Caco-2 (cell line): ENCODE measurements at regions not wholly inside any gene's neighbourhood (a gene's known extent, or its start where the extent isn't known, plus 50 kb on each side); places are given as distances from the start of the nearest gene placed in this dataset.

ENCODE experiments used
- BruUV-seq: library from RNA; stranded (reverse); fragments of 400-500 nt; replicated peaks from 2 replicates; lab custom pipeline; 2021; lab: Mats Ljungman, UMichigan
- CTCF ChIA-PET: fragments of 300-600 bp; sonication (Branson Sonifier 250); formaldehyde crosslinking; loops from one replicate; lab custom pipeline; 2022; ENCODE audit warnings: antibody characterized with exemption; lab: Charles Lee
- POLR2A ChIA-PET: fragments of 300-600 bp; sonication (Branson Sonifier 250); formaldehyde crosslinking; loops from one replicate; lab custom pipeline; 2022; ENCODE audit warnings: antibody characterized with exemption; lab: Charles Lee
- DNase-seq, 2 experiments: peaks; one replicate each; pipeline versions ENCODE4 v3.0.0 to v3.0.0-alpha.2; 2020 to 2022
- H3K27me3 ChIP-seq: replicated peaks from 2 replicates; pipeline ENCODE4 v1.6.0; 2011; ENCODE audit warnings: low read length; ENCODE audit not compliant: control insufficient read depth, insufficient read depth
- H3K36me3 ChIP-seq: 2 replicates; pipeline ENCODE4 v1.5.1; 2011; ENCODE audit warnings: low read length; ENCODE audit not compliant: control insufficient read depth, insufficient read depth
- H3K4me1 ChIP-seq: fragments of 250-450 bp; sonication (Bioruptor Pico); 2 replicates; pipeline ENCODE4 v1.5.1; 2020; ENCODE audit warnings: mild to moderate bottlenecking
- H3K4me3 ChIP-seq: 2 replicates; pipeline ENCODE4 v1.5.1; 2011; ENCODE audit warnings: low read depth, mild to moderate bottlenecking, control low read depth, low read length
- H3K9me3 ChIP-seq: fragments of 250-450 bp; sonication (Bioruptor Pico); 2 replicates; pipeline ENCODE4 v1.5.1; 2020; ENCODE audit warnings: mild to moderate bottlenecking, moderate library complexity
- H3K27ac Mint-ChIP-seq: one replicate; pipeline ENCODE4 v1.8.0; 2022; ENCODE audit warnings: mixed read lengths; ENCODE audit not compliant: unreplicated experiment
- H3K27me3 Mint-ChIP-seq: one replicate; pipeline ENCODE4 v1.8.0; 2022; ENCODE audit warnings: mixed read lengths; ENCODE audit not compliant: insufficient read depth, unreplicated experiment
- H3K36me3 Mint-ChIP-seq: one replicate; pipeline ENCODE4 v1.8.0; 2022; ENCODE audit warnings: mild to moderate bottlenecking, mixed read lengths; ENCODE audit not compliant: insufficient read depth, unreplicated experiment
- H3K4me1 Mint-ChIP-seq: one replicate; pipeline ENCODE4 v1.8.0; 2022; ENCODE audit warnings: low read depth, mixed read lengths; ENCODE audit not compliant: unreplicated experiment
- H3K4me3 Mint-ChIP-seq: one replicate; pipeline ENCODE4 v1.8.0; 2022; ENCODE audit warnings: mild to moderate bottlenecking, moderate library complexity, mixed read lengths; ENCODE audit not compliant: unreplicated experiment
- H3K9me3 Mint-ChIP-seq: one replicate; pipeline ENCODE4 v1.8.0; 2022; ENCODE audit warnings: mixed read lengths; ENCODE audit not compliant: unreplicated experiment
- intact Hi-C: fragments of 100-400 bp; cut with micrococcal nuclease; formaldehyde crosslinking; loops from one replicate; pipeline ENCODE4 v1.10.0; 2022; ENCODE audit not compliant: unreplicated experiment
- TF ChIP-seq, protein P1 (sequence below), 2 experiments: fragments of 200-600 bp in 1 of 2; IDR thresholded peaks; 1 replicate in 1 of 2; 2 replicates in 1 of 2; pipeline versions ENCODE4 v1.5.1 to v1.8.0; 2011 to 2022; ENCODE audit warnings: antibody characterized with exemption in 1 of 2, control low read depth in 1 of 2, inconsistent platforms in 1 of 2, low read depth in 1 of 2, low read length in 1 of 2, mild to moderate bottlenecking in 1 of 2, moderate library complexity in 1 of 2; ENCODE audit not compliant: insufficient read depth in 1 of 2, severe bottlenecking in 1 of 2, unreplicated experiment in 1 of 2

DNA sequence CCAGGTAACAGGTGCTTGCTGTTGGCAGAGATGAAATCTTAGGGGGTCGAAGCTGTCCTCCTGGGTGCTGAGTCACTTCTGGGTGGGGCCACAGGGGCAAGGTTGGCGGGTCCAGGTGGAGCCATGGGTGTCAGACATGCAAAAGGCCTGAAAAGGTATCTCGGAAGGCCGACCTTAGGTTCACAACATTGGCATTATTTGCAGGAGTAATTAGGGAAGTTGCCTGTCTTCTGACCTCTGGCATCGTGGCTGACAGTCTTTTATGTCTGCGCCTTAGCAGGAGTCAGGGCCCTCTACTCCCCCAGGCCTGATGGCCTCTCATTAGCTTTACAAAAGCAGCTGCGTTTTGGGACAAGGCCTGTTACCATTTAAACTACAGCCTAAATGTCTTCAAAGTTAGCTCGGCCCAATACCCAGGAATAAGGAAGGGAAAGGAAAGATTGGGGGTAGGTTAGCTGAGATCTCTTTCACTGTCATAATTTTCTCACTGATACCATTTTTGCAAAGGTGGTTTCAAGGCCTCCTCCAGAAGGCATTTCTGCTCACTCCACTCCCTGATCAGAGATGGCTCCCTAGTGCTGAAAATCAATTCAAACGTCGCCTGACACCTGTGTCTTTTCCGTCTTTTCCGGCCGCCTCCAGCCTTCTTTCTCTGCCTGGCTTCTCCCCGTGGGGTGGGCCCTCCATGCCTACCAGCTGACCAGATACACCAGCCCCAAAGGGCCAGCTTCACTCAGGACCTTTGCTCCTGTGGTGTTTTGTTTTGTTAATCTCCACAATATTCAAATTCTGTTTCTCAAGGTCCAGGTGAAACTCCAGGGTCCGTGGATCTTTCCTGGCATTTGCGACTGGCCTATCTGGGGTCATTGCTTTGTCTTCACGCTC is 90.8 kb downstream of the RHOB start:
- Histone ChIP-seq H3K4me3 (no peak overlapping the region), H3K27me3 (no peaks in the 10 kb centered on the region), H3K36me3 (no peaks in the 10 kb centered on the region; the same call in 1 of the 2 replicates), H3K4me1 (peaks cover 24% of the 10 kb centered on the region), H3K9me3 (no peaks in the 10 kb centered on the region)
- H3K27ac Mint-ChIP-seq = no peak overlapping the region
- peaks cover 30% of the 10 kb centered on the region for H3K4me1 Mint-ChIP-seq
- no peaks in the 10 kb centered on the region for H3K36me3 Mint-ChIP-seq
- CTCF ChIA-PET = no interaction called here
- no peaks in the 10 kb centered on the region for H3K9me3 Mint-ChIP-seq
- TF ChIP-seq, protein P1, sequence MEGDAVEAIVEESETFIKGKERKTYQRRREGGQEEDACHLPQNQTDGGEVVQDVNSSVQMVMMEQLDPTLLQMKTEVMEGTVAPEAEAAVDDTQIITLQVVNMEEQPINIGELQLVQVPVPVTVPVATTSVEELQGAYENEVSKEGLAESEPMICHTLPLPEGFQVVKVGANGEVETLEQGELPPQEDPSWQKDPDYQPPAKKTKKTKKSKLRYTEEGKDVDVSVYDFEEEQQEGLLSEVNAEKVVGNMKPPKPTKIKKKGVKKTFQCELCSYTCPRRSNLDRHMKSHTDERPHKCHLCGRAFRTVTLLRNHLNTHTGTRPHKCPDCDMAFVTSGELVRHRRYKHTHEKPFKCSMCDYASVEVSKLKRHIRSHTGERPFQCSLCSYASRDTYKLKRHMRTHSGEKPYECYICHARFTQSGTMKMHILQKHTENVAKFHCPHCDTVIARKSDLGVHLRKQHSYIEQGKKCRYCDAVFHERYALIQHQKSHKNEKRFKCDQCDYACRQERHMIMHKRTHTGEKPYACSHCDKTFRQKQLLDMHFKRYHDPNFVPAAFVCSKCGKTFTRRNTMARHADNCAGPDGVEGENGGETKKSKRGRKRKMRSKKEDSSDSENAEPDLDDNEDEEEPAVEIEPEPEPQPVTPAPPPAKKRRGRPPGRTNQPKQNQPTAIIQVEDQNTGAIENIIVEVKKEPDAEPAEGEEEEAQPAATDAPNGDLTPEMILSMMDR (IDR thresholded peaks at IDR 0.05; ENCODE audit: insufficient read depth in 1 of 2, low read depth in 1 of 2, low read length in 1 of 2, severe bottlenecking in 1 of 2, unreplicated experiment in 1 of 2) = no peak
- DNase-seq = no peak
- BruUV-seq = no TSS peak
- no peak overlapping the region for H3K4me3 Mint-ChIP-seq
- H3K27me3 Mint-ChIP-seq = no peaks in the 10 kb centered on the region
- intact Hi-C loops = no loop called here
- POLR2A ChIA-PET = no interaction called here

GRCh38 chr2:20538308-20539132 is 91.6 kb downstream of the RHOB start:
- TF ChIP-seq, protein P1 (IDR thresholded peaks at IDR 0.05; ENCODE audit: insufficient read depth in 1 of 2, low read depth in 1 of 2, low read length in 1 of 2, severe bottlenecking in 1 of 2, unreplicated experiment in 1 of 2) = no peak
- H3K9me3 Mint-ChIP-seq = no peaks in the 10 kb centered on the region
- ChIA-PET CTCF (no interaction called here), POLR2A (no interaction called here)
- Histone ChIP-seq H3K36me3 (no peaks in the 10 kb centered on the region; the same call in 1 of the 2 replicates), H3K4me1 (peaks cover 20% of the 10 kb centered on the region), H3K4me3 (no peak overlapping the region), H3K27me3 (no peaks in the 10 kb centered on the region), H3K9me3 (no peaks in the 10 kb centered on the region)
- DNase-seq = no peak
- no peaks in the 10 kb centered on the region for H3K36me3 Mint-ChIP-seq
- peaks cover 22% of the 10 kb centered on the region for H3K4me1 Mint-ChIP-seq
- H3K4me3 Mint-ChIP-seq = no peak overlapping the region
- no TSS peak for BruUV-seq
- no peaks in the 10 kb centered on the region for H3K27me3 Mint-ChIP-seq
- H3K27ac Mint-ChIP-seq = no peak overlapping the region
- intact Hi-C loops = no loop called here

GRCh38 chr2:20539133-20539719 is 92.4 kb downstream of the RHOB start:
- Histone ChIP-seq H3K36me3 (no peaks in the 10 kb centered on the region; the same call in 1 of the 2 replicates), H3K9me3 (no peaks in the 10 kb centered on the region), H3K27me3 (no peaks in the 10 kb centered on the region), H3K4me3 (no peak overlapping the region), H3K4me1 (peaks cover 16% of the 10 kb centered on the region)
- no TSS peak for BruUV-seq
- intact Hi-C loops = no loop called here
- Mint-ChIP-seq H3K9me3 (no peaks in the 10 kb centered on the region), H3K36me3 (no peaks in the 10 kb centered on the region), H3K4me3 (no peak overlapping the region), H3K27ac (no peak overlapping the region), H3K4me1 (peaks cover 21% of the 10 kb centered on the region), H3K27me3 (no peaks in the 10 kb centered on the region)
- POLR2A ChIA-PET = no interaction called here
- CTCF ChIA-PET = no interaction called here
- no peak for DNase-seq
- TF ChIP-seq, protein P1 (IDR thresholded peaks at IDR 0.05; ENCODE audit: insufficient read depth in 1 of 2, low read depth in 1 of 2, low read length in 1 of 2, severe bottlenecking in 1 of 2, unreplicated experiment in 1 of 2) = no peak
